ENCODE measurements at regions not wholly inside any gene's neighbourhood (a gene's known extent, or its start where the extent isn't known, plus 50 kb on each side); places are given as distances from the start of the nearest gene placed in this dataset.

- TF ChIP-seq TSHZ2 (CRISPR knock-in tag; IDR thresholded peaks at IDR 0.05) = no peak
- TF ChIP-seq POU6F1 (CRISPR knock-in tag; IDR thresholded peaks at IDR 0.05; ENCODE audit: borderline replicate concordance, low read depth) = no peak
- no peak for TF ChIP-seq ZC3H10 (CRISPR knock-in tag; IDR thresholded peaks at IDR 0.05)
These were observed 323.7 kb upstream of the CDH4 start (continued) for GRCh38 chr20:60928341-60928740.

GRCh38 chr20:60930023-60930790, 321.9 kb upstream of the CDH4 start:
- TF ChIP-seq POU6F1 (CRISPR knock-in tag; IDR thresholded peaks at IDR 0.05; ENCODE audit: borderline replicate concordance, low read depth) = no peak
- TF ChIP-seq PATZ1 (CRISPR knock-in tag; IDR thresholded peaks at IDR 0.05; ENCODE audit: borderline replicate concordance) = no peak
- no peak for TF ChIP-seq CSRNP3 (CRISPR knock-in tag; IDR thresholded peaks at IDR 0.05)
- no peak for TF ChIP-seq SNAI2 (CRISPR knock-in tag; IDR thresholded peaks at IDR 0.05)
- no peak for TF ChIP-seq PPARA (CRISPR knock-in tag; IDR thresholded peaks at IDR 0.05; ENCODE audit: borderline replicate concordance)
- no peak for ATAC-seq

- ATAC-seq = no peak
- TF ChIP-seq ZFP3 (CRISPR knock-in tag; IDR thresholded peaks at IDR 0.05) = no peak
- TF ChIP-seq ZC3H10 (CRISPR knock-in tag; IDR thresholded peaks at IDR 0.05) = no peak
- no peak for TF ChIP-seq PPARA (CRISPR knock-in tag; IDR thresholded peaks at IDR 0.05; ENCODE audit: borderline replicate concordance)
- TF ChIP-seq TSHZ2 (CRISPR knock-in tag; IDR thresholded peaks at IDR 0.05) = no peak
- TF ChIP-seq POU6F1 (CRISPR knock-in tag; IDR thresholded peaks at IDR 0.05; ENCODE audit: borderline replicate concordance, low read depth) = no peak
- TF ChIP-seq ZNF70 (CRISPR knock-in tag; IDR thresholded peaks at IDR 0.05) = no peak
- no peak for TF ChIP-seq OSR1 (CRISPR knock-in tag; IDR thresholded peaks at IDR 0.05)
- TF ChIP-seq ESRRG (CRISPR knock-in tag; IDR thresholded peaks at IDR 0.05) = no peak
- no peak for TF ChIP-seq CREB5 (CRISPR knock-in tag; IDR thresholded peaks at IDR 0.05; ENCODE audit: low read depth)
- TF ChIP-seq CSRNP3 (CRISPR knock-in tag; IDR thresholded peaks at IDR 0.05) = no peak
- no peak for TF ChIP-seq TOX (CRISPR knock-in tag; IDR thresholded peaks at IDR 0.05; ENCODE audit: borderline replicate concordance)
- no peak for TF ChIP-seq CSDC2 (CRISPR knock-in tag; IDR thresholded peaks at IDR 0.05)
- TF ChIP-seq BACH2 (CRISPR knock-in tag; IDR thresholded peaks at IDR 0.05; ENCODE audit: borderline replicate concordance) = no peak
- no peak for TF ChIP-seq ZNF8 (CRISPR knock-in tag; IDR thresholded peaks at IDR 0.05)
- no peak for TF ChIP-seq ISL1 (CRISPR knock-in tag; IDR thresholded peaks at IDR 0.05)
- TF ChIP-seq ARNTL (CRISPR knock-in tag; IDR thresholded peaks at IDR 0.05; ENCODE audit: borderline replicate concordance, low read depth) = no peak
- TF ChIP-seq ZFP30 (CRISPR knock-in tag; IDR thresholded peaks at IDR 0.05) = no peak
These were observed 320.4 kb upstream of the CDH4 start for GRCh38 chr20:60931696-60932095.
